ENCODE measurements at regions not wholly inside any gene's neighbourhood (a gene's known extent, or its start where the extent isn't known, plus 50 kb on each side); places are given as distances from the start of the nearest gene placed in this dataset.

GRCh38 chr10:130889240-130889639 lies 422.3 kb downstream of the TCERG1L start:
- ATAC-seq (ENCODE audit: low read depth) (no peak), DNase-seq (no peak)
- Histone ChIP-seq H3K23ac (ENCODE audit: low read depth, low read length) (no peak overlapping the region), H4K5ac (ENCODE audit: low read depth, low read length) (no peak overlapping the region), H3K18ac (ENCODE audit: low read depth, low read length) (no peak overlapping the region), H3K14ac (replicated peaks; ENCODE audit: low read depth, low read length) (no peak overlapping the region), H3K79me1 (ENCODE audit: low read depth in 1 of 2, low read length in 2 of 2) (no peaks in the 10 kb centered on the region), H3K27me3 (ENCODE audit: control insufficient read depth, insufficient read depth, low read length) (no peaks in the 10 kb centered on the region), H3K9me3 (ENCODE audit: control insufficient read depth, insufficient read depth, low read length) (peaks cover 55% of the 10 kb centered on the region), H3K36me3 (ENCODE audit: control insufficient read depth, insufficient read depth, low read length) (no peaks in the 10 kb centered on the region), H4K20me1 (ENCODE audit: insufficient read depth, low read length) (no peaks in the 10 kb centered on the region), H3K56ac (ENCODE audit: extremely low read depth, insufficient read depth, low read length) (no peak overlapping the region), H3K4me3 (ENCODE audit: insufficient read depth, low read depth, low read length) (no peak overlapping the region), H2AK5ac (ENCODE audit: low read depth, low read length) (no peak overlapping the region), H4K8ac (ENCODE audit: low read depth in 2 of 2, low read length in 2 of 2) (no peak overlapping the region), H3K4ac (ENCODE audit: low read depth, low read length) (no peak overlapping the region), H2BK20ac (ENCODE audit: low read depth, low read length) (no peak overlapping the region), H3K4me1 (ENCODE audit: control insufficient read depth, insufficient read depth, low read length) (no peaks in the 10 kb centered on the region), H2BK15ac (ENCODE audit: low read depth, low read length) (no peak overlapping the region), H4K91ac (ENCODE audit: insufficient read depth, low read depth, low read length) (no peak overlapping the region), H3K9ac (ENCODE audit: low read depth, low read length) (no peak overlapping the region), H3K4me2 (ENCODE audit: low read depth, low read length) (no peak overlapping the region), H2BK120ac (ENCODE audit: low read depth, low read length) (no peak overlapping the region), H2AK9ac (replicated peaks; ENCODE audit: low read depth, low read length, poor library complexity) (no peak overlapping the region), H2BK5ac (ENCODE audit: low read depth, low read length, poor library complexity, severe bottlenecking) (no peak overlapping the region), H3K27ac (ENCODE audit: insufficient read depth, low read length) (no peak overlapping the region), H2AFZ (replicated peaks; ENCODE audit: low read length, poor library complexity) (no peak overlapping the region), H3K9me1 (ENCODE audit: insufficient read depth, low read length) (no peaks in the 10 kb centered on the region)
- intact Hi-C loops (cut with micrococcal nuclease), result no loop called here
- ChIA-PET POLR2A (ENCODE audit: unreplicated experiment) (no interaction called here), CTCF (no interaction called here)
- dilution Hi-C loops (cut with HindIII; ENCODE audit: low sequenced_read_pairs, unreplicated experiment), result no loop called here
- in situ Hi-C loops (cut with MboI; ENCODE audit: low sequenced_read_pairs), result no loop called here
- no peak for TF ChIP-seq ELK1 (IDR thresholded peaks at IDR 0.05; ENCODE audit: borderline replicate concordance, low read depth, low read length)
- TF ChIP-seq CTCF (conservative IDR thresholded peaks at IDR 0.05; ENCODE audit: low read depth, low read length), result no peak
- TF ChIP-seq RCOR1 (IDR thresholded peaks at IDR 0.05; ENCODE audit: insufficient replicate concordance, low read length), result no peak
- no peak for TF ChIP-seq CHD1 (IDR thresholded peaks at IDR 0.05; ENCODE audit: low read depth, low read length)
- TF ChIP-seq RAD21 (IDR thresholded peaks at IDR 0.05; ENCODE audit: low read length), result no peak
- no peak for TF ChIP-seq FOS (IDR thresholded peaks at IDR 0.05; ENCODE audit: low read depth, low read length)
- no peak for TF ChIP-seq CEBPB (IDR thresholded peaks at IDR 0.05; ENCODE audit: low read depth, low read length)
- TF ChIP-seq MAZ (IDR thresholded peaks at IDR 0.05; ENCODE audit: borderline replicate concordance, low read depth, low read length), result no peak
- TF ChIP-seq MAFK (IDR thresholded peaks at IDR 0.05; ENCODE audit: low read depth, low read length), result no peak
- no peak for TF ChIP-seq BHLHE40 (IDR thresholded peaks at IDR 0.05; ENCODE audit: low read depth, low read length)
- TF ChIP-seq MXI1 (IDR thresholded peaks at IDR 0.05; ENCODE audit: borderline replicate concordance, low read depth, low read length), result no peak
- TF ChIP-seq NFE2L2 (IDR thresholded peaks at IDR 0.05; ENCODE audit: low read depth, low read length), result no peak
- no peak for TF ChIP-seq USF2 (IDR thresholded peaks at IDR 0.05; ENCODE audit: low read depth, low read length)
- no peak for TF ChIP-seq RFX5 (IDR thresholded peaks at IDR 0.05; ENCODE audit: low read depth, low read length)
- TF ChIP-seq POLR2A (IDR thresholded peaks at IDR 0.05; ENCODE audit: low read depth, low read length), result no peak
- TF ChIP-seq SMC3 (IDR thresholded peaks at IDR 0.05; ENCODE audit: low read depth, low read length), result no peak
- no CpG with 5 or more reads among the region's 8 CpGs for WGBS, 2 experiments (ENCODE audit: extremely low coverage in 2 of 2, insufficient read length in 1 of 2)
- no TSS peak for BruUV-seq (replicated peaks)
